ENCODE measurements at regions not wholly inside any gene's neighbourhood (a gene's known extent, or its start where the extent isn't known, plus 50 kb on each side); places are given as distances from the start of the nearest gene placed in this dataset.

DNA sequence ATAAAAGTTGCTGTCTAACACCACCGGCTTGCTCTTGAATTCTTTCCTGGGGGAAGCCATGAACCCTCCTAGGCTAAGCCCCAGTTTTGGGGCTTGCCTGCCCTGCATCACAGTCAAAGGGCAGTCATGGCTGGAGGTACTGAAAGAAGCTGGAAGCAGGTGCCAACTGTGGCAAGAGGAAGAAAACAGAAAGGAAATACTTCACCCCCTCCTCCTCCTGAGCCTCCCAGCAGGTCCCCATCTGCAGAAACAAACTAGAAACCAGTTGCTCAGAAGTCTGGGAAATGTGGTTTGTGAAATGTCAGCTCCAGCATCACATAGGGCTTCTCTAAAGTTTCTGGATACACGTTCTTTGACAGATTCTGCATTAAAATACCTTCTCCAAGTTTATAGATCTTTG is 150.0 kb upstream of the PSMD7 start:
- ATAC-seq (no peak), FAIRE-seq (no peak), DNase-seq (ENCODE audit: low spot score) (no peak)
- no peak for TF ChIP-seq KMT2B (CRISPR knock-in tag; IDR thresholded peaks at IDR 0.05)
- TF ChIP-seq ATF7 (IDR thresholded peaks at IDR 0.05) = no peak
- TF ChIP-seq ATF7 (CRISPR knock-in tag; IDR thresholded peaks at IDR 0.05) = no peak
- TF ChIP-seq THYN1 (CRISPR knock-in tag; IDR thresholded peaks at IDR 0.05; ENCODE audit: borderline replicate concordance, low read depth) = no peak
- no peak for TF ChIP-seq SNRNP70 (IDR thresholded peaks at IDR 0.05; ENCODE audit: low read depth, low read length)
- TF ChIP-seq, protein P1, sequence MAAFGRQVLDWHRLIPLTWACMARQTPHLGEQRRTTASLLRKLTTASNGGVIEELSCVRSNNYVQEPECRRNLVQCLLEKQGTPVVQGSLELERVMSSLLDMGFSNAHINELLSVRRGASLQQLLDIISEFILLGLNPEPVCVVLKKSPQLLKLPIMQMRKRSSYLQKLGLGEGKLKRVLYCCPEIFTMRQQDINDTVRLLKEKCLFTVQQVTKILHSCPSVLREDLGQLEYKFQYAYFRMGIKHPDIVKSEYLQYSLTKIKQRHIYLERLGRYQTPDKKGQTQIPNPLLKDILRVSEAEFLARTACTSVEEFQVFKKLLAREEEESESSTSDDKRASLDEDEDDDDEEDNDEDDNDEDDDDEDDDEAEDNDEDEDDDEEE (CRISPR knock-in tag; IDR thresholded peaks at IDR 0.05) = no peak
- TF ChIP-seq, protein P2, sequence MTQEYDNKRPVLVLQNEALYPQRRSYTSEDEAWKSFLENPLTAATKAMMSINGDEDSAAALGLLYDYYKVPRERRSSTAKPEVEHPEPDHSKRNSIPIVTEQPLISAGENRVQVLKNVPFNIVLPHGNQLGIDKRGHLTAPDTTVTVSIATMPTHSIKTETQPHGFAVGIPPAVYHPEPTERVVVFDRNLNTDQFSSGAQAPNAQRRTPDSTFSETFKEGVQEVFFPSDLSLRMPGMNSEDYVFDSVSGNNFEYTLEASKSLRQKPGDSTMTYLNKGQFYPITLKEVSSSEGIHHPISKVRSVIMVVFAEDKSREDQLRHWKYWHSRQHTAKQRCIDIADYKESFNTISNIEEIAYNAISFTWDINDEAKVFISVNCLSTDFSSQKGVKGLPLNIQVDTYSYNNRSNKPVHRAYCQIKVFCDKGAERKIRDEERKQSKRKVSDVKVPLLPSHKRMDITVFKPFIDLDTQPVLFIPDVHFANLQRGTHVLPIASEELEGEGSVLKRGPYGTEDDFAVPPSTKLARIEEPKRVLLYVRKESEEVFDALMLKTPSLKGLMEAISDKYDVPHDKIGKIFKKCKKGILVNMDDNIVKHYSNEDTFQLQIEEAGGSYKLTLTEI (CRISPR knock-in tag; conservative IDR thresholded peaks at IDR 0.05) = no peak
- TF ChIP-seq ZNF530 (CRISPR knock-in tag; IDR thresholded peaks at IDR 0.05; ENCODE audit: low read depth) = no peak
- no peak for TF ChIP-seq SMAD1 (CRISPR knock-in tag; IDR thresholded peaks at IDR 0.05; ENCODE audit: borderline replicate concordance, low read depth)
- TF ChIP-seq ZNF598 (CRISPR knock-in tag; IDR thresholded peaks at IDR 0.05; ENCODE audit: borderline replicate concordance) = no peak
- TF ChIP-seq SP2 (CRISPR knock-in tag; IDR thresholded peaks at IDR 0.05) = no peak
- TF ChIP-seq RXRB (CRISPR knock-in tag; IDR thresholded peaks at IDR 0.05; ENCODE audit: borderline replicate concordance) = no peak
- TF ChIP-seq IRF1 (CRISPR knock-in tag; IDR thresholded peaks at IDR 0.05; ENCODE audit: low read depth) = no peak
- TF ChIP-seq ZZZ3 (CRISPR knock-in tag; IDR thresholded peaks at IDR 0.05; ENCODE audit: borderline replicate concordance) = no peak
- no peak for TF ChIP-seq RBAK (CRISPR knock-in tag; IDR thresholded peaks at IDR 0.05)
- TF ChIP-seq E2F2 (CRISPR knock-in tag; IDR thresholded peaks at IDR 0.05; ENCODE audit: borderline replicate concordance) = no peak
- TF ChIP-seq, protein P3, sequence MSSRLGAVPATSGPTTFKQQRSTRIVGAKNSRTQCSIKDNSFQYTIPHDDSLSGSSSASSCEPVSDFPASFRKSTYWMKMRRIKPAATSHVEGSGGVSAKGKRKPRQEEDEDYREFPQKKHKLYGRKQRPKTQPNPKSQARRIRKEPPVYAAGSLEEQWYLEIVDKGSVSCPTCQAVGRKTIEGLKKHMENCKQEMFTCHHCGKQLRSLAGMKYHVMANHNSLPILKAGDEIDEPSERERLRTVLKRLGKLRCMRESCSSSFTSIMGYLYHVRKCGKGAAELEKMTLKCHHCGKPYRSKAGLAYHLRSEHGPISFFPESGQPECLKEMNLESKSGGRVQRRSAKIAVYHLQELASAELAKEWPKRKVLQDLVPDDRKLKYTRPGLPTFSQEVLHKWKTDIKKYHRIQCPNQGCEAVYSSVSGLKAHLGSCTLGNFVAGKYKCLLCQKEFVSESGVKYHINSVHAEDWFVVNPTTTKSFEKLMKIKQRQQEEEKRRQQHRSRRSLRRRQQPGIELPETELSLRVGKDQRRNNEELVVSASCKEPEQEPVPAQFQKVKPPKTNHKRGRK (CRISPR knock-in tag; IDR thresholded peaks at IDR 0.05) = no peak
- TF ChIP-seq, protein P4, sequence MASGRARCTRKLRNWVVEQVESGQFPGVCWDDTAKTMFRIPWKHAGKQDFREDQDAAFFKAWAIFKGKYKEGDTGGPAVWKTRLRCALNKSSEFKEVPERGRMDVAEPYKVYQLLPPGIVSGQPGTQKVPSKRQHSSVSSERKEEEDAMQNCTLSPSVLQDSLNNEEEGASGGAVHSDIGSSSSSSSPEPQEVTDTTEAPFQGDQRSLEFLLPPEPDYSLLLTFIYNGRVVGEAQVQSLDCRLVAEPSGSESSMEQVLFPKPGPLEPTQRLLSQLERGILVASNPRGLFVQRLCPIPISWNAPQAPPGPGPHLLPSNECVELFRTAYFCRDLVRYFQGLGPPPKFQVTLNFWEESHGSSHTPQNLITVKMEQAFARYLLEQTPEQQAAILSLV (CRISPR knock-in tag; IDR thresholded peaks at IDR 0.05; ENCODE audit: borderline replicate concordance) = no peak
- no peak for TF ChIP-seq ZNF558 (CRISPR knock-in tag; IDR thresholded peaks at IDR 0.05; ENCODE audit: borderline replicate concordance)
- in situ Hi-C loops (cut with HindIII; ENCODE audit: extremely low pct_ligation_motif_present, low pct_unique_long_range_greater_than_20kb) = no loop called here
- 5% methylated on average over 2 of the region's 2 CpGs for WGBS (ENCODE audit: low lambda C conversion rate)
- Histone ChIP-seq H3K36me3 (replicated peaks in 1 of 2; ENCODE audit: control insufficient read depth in 1 of 2, insufficient read depth in 2 of 2, low read length in 2 of 2) (no peaks in the 10 kb centered on the region), H4K20me1 (ENCODE audit: insufficient read depth, low read length) (no peaks in the 10 kb centered on the region), H3K4me1 (ENCODE audit: insufficient read depth, low read length) (no peaks in the 10 kb centered on the region), H3K4me2 (ENCODE audit: low read depth, low read length) (no peak overlapping the region), H3K9ac (ENCODE audit: insufficient read depth, low read depth, low read length) (no peak overlapping the region), H3K27ac (ENCODE audit: extremely low read length, insufficient read depth, low read length) (no peak overlapping the region), H3K27me3 (ENCODE audit: control insufficient read depth in 1 of 2, insufficient read depth in 2 of 2, low read length in 2 of 2) (no peaks in the 10 kb centered on the region; a peak in 1 of 5 replicates), H3K79me2 (ENCODE audit: insufficient read depth, low read length) (no peaks in the 10 kb centered on the region), H2AFZ (ENCODE audit: low read length) (no peak overlapping the region), H3K9me3 (ENCODE audit: low read length) (no peaks in the 10 kb centered on the region), H3K4me3 (replicated peaks in 1 of 3; ENCODE audit: insufficient read depth in 1 of 3, low read depth in 2 of 3, low read length in 3 of 3) (no peak overlapping the region)
- intact Hi-C loops (cut with micrococcal nuclease; ENCODE audit: unreplicated experiment) = no loop called here
- ChIA-PET POLR2A (no interaction called here), CTCF (ENCODE audit: low intra/inter-chr PET ratio, low total read pairs) (no interaction called here)
- BruUV-seq (replicated peaks) = no TSS peak

Data from HepG2 (cell line).